Mesenteric fat pad (tissue), 1 donor: ENCODE measurements at regions not wholly inside any gene's neighbourhood (a gene's known extent, or its start where the extent isn't known, plus 50 kb on each side); places are given as distances from the start of the nearest gene placed in this dataset.

Experiments used
- DNase-seq: peaks from one replicate; pipeline ENCODE4 v3.0.0-alpha.2; 2020; ENCODE audit warnings: low spot score
- donor health status: DM: yes; HTN: yes; CAD: no.

- DNase-seq, result no peak
These were observed 669.5 kb downstream of the CCSER2 start for GRCh38 chr10:84997870-84998269.

DNA sequence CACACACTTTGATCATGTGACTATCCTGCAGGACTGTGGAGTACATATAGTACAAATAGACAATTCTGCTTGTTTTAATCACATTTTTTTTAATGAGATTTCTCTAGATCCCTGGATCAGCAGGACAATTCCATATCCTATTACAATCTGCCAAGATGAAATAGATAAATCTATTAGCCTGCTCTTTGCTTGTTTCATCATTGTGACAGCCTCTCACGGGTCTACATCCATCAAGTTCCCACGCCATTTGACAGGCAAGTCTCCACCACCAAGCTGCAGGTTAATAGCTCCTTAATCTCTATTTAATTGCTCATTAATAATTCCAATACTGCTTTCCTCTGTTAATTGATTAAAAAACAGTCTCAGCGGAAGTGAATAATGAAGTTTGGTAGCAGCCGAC lies 671.5 kb downstream of the CCSER2 start:
- no peak for DNase-seq

DNA sequence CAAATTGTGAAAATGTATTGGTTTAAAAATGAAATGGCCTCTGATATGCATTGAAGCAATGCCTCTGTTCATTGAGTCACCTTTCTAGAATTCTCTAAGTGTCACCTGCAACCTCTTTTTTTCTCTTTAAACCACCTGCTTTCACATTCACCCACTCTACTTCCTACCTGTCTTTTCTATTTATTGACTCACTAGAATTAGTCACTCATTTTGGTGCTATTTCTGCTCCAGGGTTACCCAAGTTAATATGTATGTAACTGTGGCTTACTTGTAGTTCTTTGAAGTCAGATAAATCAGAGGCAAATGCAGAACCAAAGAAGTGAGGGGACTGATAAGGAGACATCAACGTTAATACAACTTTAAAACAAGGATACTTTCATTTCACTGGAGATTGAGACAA lies 674.7 kb downstream of the CCSER2 start:
- no peak for DNase-seq

GRCh38 chr10:85008488-85009184 lies 680.2 kb downstream of the CCSER2 start:
- no peak for DNase-seq

DNA sequence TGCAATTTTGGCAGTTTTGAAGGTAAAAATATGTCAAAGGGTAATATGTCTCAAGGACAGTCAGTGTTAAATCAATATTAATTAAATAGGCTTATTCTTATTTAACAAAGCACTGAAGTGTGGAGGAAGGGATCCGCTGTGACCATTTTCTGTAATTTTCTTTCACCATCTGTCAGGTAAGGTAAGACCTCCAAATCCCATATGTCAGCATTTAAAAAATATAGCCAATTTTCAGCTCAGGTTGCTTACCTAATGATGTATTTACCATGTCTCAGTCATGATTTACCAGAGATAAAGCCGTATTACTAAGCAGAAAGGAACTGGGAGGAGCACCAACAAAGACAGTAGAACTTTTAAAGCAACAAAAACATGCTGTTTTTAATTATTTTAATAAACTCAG lies 683.9 kb downstream of the CCSER2 start:
- no peak for DNase-seq

- DNase-seq, result no peak
These were observed 698.6 kb downstream of the CCSER2 start for GRCh38 chr10:85026878-85027467.

GRCh38 chr10:85032981-85033380 lies 704.6 kb downstream of the CCSER2 start:
- no peak for DNase-seq

GRCh38 chr10:85036661-85037060 lies 708.3 kb downstream of the CCSER2 start:
- DNase-seq, result no peak

DNA sequence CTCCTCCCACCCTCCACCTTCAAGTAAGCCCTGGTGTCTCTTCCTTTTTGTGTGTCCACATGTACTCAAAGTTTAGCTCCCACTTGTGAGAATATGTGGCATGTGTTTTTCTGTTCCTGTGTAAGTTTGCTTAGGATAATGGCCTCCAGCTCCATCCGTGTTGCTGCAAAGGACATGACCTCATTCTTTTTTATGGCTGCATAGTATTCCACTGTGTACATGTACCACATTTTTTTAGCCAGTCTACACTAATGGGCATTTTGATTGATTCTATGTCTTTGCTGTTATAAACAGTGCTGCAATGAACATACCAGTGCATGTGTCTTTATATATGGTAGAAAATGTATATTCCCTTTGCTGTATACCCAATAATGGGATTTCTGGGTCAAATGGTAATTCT lies 710.9 kb downstream of the CCSER2 start:
- DNase-seq, result no peak

DNA sequence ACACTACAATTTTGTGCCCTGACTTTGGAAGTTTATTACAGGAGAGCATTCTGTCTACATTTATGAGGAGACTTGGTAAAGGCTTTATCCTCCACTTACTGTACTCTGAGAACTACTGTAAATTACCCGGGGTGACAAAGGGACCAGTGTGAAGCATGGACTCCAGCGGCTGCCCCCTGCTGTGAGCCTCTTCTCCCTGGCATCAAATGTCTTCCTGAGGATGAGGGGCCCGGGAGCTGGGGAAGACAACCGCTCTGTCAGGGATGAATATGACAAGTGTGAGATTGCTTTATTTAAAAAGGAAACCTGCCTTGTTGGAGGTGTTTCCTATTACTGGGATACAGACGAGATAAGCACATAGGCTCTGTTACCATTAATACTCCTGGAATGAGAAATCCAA lies 714.8 kb downstream of the CCSER2 start:
- no peak for DNase-seq

DNA sequence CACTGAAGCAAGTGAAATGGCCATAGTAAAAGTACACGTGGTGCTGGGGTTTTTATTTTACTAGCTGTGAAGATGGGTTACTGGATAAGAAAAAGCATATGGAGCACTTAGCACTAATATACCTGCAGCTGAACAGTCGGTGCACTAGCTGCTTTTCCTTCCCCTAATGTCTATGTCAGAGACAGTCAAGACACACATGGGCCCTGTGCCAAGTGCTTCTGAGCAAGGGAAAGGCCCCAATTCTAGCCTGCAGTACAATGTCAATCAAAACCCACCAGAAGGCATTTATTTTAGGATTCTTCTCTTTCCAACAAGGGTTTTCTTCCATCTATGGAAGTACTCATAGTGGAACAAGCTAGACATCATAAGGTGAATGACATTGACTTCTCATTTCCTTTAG lies 716.7 kb downstream of the CCSER2 start:
- no peak for DNase-seq

DNA sequence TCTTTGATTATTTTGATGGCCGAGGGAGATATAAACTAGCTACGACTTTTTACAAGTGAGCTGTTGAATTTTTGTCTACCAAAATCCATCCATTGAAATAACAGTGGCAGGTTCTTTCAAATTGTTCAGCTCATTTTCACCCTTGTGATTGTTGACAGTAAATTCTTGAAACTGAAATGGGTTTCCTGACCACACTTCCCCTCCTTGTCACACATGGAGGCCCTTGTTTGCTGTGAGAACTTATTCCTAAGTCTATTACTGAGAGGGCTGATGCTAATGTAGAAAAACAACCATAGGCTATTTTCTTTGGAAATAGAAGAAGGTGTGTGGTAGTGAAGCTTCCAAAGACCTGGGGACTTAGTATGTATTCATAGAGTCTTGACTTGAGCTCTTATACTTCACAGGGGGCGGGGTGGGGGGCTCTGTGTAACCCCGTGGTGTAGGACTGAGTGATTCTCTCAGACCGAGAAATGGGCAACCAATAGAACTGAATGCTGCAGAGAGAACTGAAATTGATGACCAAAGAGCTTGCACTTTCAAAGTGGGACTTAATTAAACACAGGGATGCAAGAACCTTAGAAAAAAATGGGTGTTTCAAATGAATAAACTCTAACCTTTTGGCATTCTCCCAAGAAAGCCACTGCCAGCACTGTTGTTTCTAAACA lies 718.9 kb downstream of the CCSER2 start:
- DNase-seq, result no peak

DNA sequence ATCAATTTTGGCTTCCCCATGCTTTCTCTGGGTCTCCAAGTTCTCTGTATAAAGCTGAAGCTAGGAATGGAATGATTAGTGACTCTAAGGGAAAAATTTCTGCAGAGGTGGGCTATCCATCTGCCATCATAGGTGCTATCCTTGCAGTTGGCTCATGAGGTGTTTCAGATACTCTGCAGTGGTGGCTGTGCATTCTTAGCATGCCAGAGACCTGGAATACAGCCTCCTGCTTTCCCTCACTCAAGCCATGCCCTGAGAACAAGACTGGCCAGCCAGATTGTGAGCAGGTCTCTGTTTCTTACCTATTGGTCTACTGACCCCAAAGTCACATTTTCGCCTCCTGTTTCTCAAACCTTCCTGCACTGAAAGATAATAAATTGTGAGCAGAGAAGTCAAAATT lies 719.6 kb downstream of the CCSER2 start:
- no peak for DNase-seq

DNA sequence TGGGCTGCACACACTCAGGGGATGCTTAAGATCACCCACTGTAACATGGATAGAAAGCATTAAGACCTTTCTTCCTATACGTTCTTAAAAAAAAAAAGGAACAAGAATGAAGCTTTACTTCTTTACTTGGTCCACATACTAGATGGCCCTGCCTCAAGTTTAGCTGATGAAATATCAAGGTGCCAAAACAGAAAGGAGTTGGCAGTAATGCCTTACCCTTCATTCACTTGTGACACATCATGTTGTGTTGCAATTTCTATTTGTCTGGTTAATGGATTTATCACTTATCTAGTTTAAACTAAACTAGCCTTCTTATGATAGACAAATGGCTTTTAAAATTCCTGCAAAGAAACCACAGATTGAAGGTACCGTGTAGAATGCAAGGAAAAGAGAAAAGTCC lies 720.3 kb downstream of the CCSER2 start:
- no peak for DNase-seq

DNA sequence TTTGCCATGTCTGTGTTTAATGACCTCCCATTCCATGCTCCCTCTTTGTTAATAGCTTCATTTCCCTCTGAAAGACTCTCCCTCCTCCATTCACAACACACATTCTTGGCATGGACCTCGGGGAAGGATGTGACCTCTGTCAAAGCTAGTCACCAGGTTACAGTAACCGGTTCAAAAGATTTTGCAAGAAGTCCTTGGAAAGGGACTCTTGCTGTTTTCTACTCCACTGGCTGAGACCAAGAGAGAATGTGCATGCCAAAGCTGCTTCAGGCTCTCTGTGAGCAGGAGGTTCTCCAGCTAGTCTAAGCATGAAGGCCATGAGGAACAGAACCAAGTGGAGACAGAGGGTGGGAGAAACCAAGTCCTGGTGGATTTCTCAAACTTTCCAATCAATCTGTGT lies 732.6 kb downstream of the CCSER2 start:
- no peak for DNase-seq

- no peak for DNase-seq
These were observed 733.0 kb downstream of the CCSER2 start for GRCh38 chr10:85061401-85061800.

DNA sequence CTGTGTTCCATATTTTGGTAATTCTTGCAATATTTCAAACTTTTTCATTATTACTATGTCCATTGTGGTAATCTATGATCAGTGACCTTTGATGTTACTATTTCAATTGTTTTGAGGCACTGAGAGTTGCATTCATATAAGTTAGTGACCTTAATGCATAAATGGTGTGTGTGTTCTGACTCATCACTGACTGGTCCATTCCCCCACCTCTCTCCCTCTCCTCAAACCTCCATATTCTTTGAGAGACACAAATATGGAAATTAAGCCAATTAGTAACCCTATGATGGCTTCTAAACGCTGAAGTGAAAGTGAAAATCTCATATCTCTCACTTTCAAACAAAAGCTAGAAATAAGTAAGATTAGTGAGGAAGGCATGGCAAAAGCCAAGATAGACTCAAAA lies 739.6 kb downstream of the CCSER2 start:
- no peak for DNase-seq

GRCh38 chr10:85080934-85081333 lies 752.5 kb downstream of the CCSER2 start:
- no peak for DNase-seq

- DNase-seq, result no peak
These were observed 770.6 kb downstream of the CCSER2 start for GRCh38 chr10:85098835-85099521.

DNA sequence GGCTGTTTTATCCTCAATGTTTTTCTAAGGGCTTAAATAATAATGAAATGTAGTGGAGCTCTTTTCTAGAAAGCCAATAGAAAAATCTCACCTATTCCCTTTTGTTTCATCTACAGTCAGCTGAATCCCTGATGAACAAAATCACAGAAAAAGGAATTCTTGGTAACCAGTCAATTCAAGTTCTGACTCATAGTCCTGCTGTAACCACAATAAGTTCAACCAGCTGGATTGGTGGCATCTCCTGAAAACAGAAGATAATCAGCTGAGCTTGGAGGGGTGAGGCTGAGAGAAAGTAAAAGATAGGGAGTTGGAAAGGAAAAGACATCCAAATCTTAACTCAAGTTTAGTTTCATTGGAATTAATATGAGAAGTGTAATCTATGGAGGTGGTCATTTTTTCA lies 772.1 kb downstream of the CCSER2 start:
- no peak for DNase-seq

GRCh38 chr10:85105614-85106255 lies 777.3 kb downstream of the CCSER2 start:
- DNase-seq, result no peak

DNA sequence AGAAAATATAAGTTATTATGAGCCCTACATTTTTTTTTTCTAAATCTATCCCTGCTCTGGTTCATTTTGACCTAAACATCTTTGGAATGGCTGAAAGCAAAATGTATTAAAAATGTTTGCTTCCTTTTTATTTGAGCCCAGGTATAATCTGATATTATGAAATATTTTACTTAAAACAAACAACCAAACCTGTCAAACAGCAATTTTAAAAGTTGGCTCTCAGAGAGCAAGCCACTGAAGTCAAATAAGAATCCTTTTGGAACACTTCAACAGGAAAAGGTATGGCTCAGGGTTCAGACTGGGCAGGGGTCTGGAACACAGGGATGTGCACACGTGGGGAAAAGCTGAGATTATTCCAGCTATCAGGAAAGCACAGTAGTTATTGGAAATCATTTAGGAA lies 782.9 kb downstream of the CCSER2 start:
- no peak for DNase-seq
